GM18907 (cell line): ENCODE measurements at regions not wholly inside any gene's neighbourhood (a gene's known extent, or its start where the extent isn't known, plus 50 kb on each side); places are given as distances from the start of the nearest gene placed in this dataset.

Experiments
- ATAC-seq: cut with Tn5 transposase; IDR thresholded peaks from one replicate; pipeline ENCODE4 v1.9.1; 2021; ENCODE audit warnings: mild to moderate bottlenecking, moderate library complexity; ENCODE audit not compliant: unreplicated experiment

GRCh38 chr3:115323380-115323779 is 176.3 kb upstream of the ZBTB20 start:
- ATAC-seq, result no peak

- ATAC-seq, result no peak
Observed at GRCh38 chr3:115324056-115324455, 177.0 kb upstream of the ZBTB20 start.

- ATAC-seq, result no peak
Observed at GRCh38 chr3:115325539-115325938, 178.5 kb upstream of the ZBTB20 start.

GRCh38 chr3:115330430-115330829 is 183.3 kb upstream of the ZBTB20 start:
- ATAC-seq, result no peak

- ATAC-seq, result no peak
Observed at GRCh38 chr3:115332998-115333397, 185.9 kb upstream of the ZBTB20 start.

- no peak for ATAC-seq
Observed at GRCh38 chr3:115336836-115337235, 189.7 kb upstream of the ZBTB20 start.

GRCh38 chr3:115340586-115340985 is 193.5 kb upstream of the ZBTB20 start:
- ATAC-seq, result no peak

GRCh38 chr3:115341208-115341607 is 194.1 kb upstream of the ZBTB20 start:
- ATAC-seq, result no peak

- ATAC-seq, result no peak
Observed at GRCh38 chr3:115347737-115348136, 200.6 kb upstream of the ZBTB20 start.

GRCh38 chr3:115348412-115348811 is 201.3 kb upstream of the ZBTB20 start:
- no peak for ATAC-seq

- no peak for ATAC-seq
Observed at GRCh38 chr3:115348951-115349745, 202.1 kb upstream of the ZBTB20 start.

- ATAC-seq, result no peak
Observed at GRCh38 chr3:115350606-115351005, 203.5 kb upstream of the ZBTB20 start.

GRCh38 chr3:115351193-115351592 is 204.1 kb upstream of the ZBTB20 start:
- ATAC-seq, result no peak

GRCh38 chr3:115354010-115354409 is 206.9 kb upstream of the ZBTB20 start:
- no peak for ATAC-seq

- no peak for ATAC-seq
Observed at GRCh38 chr3:115357456-115357855, 210.4 kb upstream of the ZBTB20 start.

- peak; percentile 98 for ATAC-seq
Observed at GRCh38 chr3:115359536-115359935, 212.4 kb upstream of the ZBTB20 start.

- ATAC-seq, result no peak
Observed at GRCh38 chr3:115361806-115362205, 214.7 kb upstream of the ZBTB20 start.

GRCh38 chr3:115363071-115363470 is 216.0 kb upstream of the ZBTB20 start:
- ATAC-seq, result no peak

- no peak for ATAC-seq
Observed at GRCh38 chr3:115369021-115369420, 221.9 kb upstream of the ZBTB20 start.

- no peak for ATAC-seq
Observed at GRCh38 chr3:115375362-115375761, 228.3 kb upstream of the ZBTB20 start.

- no peak for ATAC-seq
Observed at GRCh38 chr3:115380883-115381572, 233.9 kb upstream of the ZBTB20 start.

GRCh38 chr3:115381573-115381912 is 234.5 kb upstream of the ZBTB20 start:
- no peak for ATAC-seq
